Keratinocyte (primary cell): ENCODE measurements at regions not wholly inside any gene's neighbourhood (a gene's known extent, or its start where the extent isn't known, plus 50 kb on each side); places are given as distances from the start of the nearest gene placed in this dataset.

Experiments used
- EZH2 ChIP-seq: IDR thresholded peaks from one replicate; pipeline ENCODE4 v1.6.1; 2012; ENCODE audit warnings: inconsistent platforms, mild to moderate bottlenecking, low read length, moderate library complexity
- TF ChIP-seq, protein P1 (sequence below), 3 experiments: IDR thresholded peaks in 1 of 3; conservative IDR thresholded peaks in 1 of 3; optimal IDR thresholded peaks in 1 of 3; 2 replicates in 2 of 3; 3 replicates in 1 of 3; pipeline versions ENCODE3 to v1.5.1; 2011; ENCODE audit warnings: low read length in 3 of 3, mild to moderate bottlenecking in 3 of 3, moderate library complexity in 2 of 3, control low read depth in 1 of 3, inconsistent platforms in 1 of 3; ENCODE audit not compliant: insufficient read depth in 2 of 3; ENCODE audit errors: extremely low read depth in 1 of 3

DNA sequence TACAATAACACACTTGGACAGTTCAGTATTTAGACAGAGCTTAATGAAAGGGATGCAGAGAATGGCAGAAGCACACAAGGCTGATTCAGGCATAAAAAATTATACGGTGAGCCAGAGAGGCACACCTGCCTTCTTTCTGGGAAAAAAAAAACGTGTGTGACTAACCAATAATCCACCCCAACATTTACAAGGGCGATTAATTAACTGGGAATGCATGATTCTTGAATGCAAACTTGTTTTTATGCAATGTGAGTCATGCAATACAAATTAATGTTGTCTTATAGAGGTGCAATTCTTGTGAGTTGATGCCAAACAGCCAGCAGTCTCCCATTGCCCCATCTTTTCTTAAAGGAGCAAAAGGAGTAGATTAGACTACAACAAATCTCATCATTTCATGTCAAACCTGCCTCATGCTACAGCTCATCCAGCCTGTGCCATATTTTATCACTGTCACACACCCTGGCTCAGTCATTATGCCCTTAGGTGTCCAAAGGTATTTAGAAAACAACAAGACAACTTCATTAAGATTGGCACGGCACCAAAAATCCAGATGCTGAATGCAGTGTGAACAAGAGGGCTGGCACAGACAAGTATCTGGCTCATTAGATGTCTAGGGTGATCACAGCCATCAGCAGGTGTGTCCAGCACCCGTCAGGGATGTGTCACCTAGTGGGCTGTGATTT is 721.1 kb downstream of the EFNB2 start:
- TF ChIP-seq, protein P1, sequence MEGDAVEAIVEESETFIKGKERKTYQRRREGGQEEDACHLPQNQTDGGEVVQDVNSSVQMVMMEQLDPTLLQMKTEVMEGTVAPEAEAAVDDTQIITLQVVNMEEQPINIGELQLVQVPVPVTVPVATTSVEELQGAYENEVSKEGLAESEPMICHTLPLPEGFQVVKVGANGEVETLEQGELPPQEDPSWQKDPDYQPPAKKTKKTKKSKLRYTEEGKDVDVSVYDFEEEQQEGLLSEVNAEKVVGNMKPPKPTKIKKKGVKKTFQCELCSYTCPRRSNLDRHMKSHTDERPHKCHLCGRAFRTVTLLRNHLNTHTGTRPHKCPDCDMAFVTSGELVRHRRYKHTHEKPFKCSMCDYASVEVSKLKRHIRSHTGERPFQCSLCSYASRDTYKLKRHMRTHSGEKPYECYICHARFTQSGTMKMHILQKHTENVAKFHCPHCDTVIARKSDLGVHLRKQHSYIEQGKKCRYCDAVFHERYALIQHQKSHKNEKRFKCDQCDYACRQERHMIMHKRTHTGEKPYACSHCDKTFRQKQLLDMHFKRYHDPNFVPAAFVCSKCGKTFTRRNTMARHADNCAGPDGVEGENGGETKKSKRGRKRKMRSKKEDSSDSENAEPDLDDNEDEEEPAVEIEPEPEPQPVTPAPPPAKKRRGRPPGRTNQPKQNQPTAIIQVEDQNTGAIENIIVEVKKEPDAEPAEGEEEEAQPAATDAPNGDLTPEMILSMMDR (optimal IDR thresholded peaks at IDR 0.05 in 1 of 3, IDR thresholded peaks at IDR 0.05 in 1 of 3, conservative IDR thresholded peaks at IDR 0.05 in 1 of 3; ENCODE audit: extremely low read depth in 1 of 3, insufficient read depth in 2 of 3, low read length in 3 of 3), result no peak
- TF ChIP-seq EZH2, result no peak
